ENCODE measurements at regions not wholly inside any gene's neighbourhood (a gene's known extent, or its start where the extent isn't known, plus 50 kb on each side); places are given as distances from the start of the nearest gene placed in this dataset.

DNA sequence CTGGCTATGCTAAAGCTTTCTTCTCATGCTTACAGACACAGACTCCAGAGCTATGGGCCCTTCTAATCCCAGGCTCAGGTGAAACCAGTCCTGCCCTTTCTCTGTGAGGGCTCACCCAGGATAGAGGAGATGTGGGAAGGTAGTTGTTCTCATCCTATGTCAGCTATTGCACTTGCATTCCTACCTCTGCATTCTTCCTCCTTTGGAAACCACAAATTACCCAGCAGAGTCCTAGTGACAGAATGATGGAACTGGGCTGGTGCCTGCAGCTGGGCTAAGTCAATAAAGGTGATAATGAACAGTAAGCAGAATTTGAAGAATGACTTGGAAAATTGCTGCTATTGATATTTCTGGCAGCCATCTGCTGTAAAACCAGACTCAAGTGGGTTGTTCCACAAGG is 560.0 kb downstream of the TMEM135 start:
- no peak overlapping the region for H2BK20ac ChIP-seq (ENCODE audit: low read depth, low read length, poor library complexity, severe bottlenecking)
- no peaks in the 10 kb centered on the region for H3K23me2 ChIP-seq (ENCODE audit: insufficient read length, low read depth, low read length, poor library complexity, severe bottlenecking)
- no peak overlapping the region for H3K4ac ChIP-seq (ENCODE audit: low read depth, low read length)
- H3K9ac ChIP-seq (ENCODE audit: extremely low read depth, insufficient read length, low read length), result no peak overlapping the region
- no peaks in the 10 kb centered on the region for H3K4me1 ChIP-seq (ENCODE audit: insufficient read depth, low read length)
- no peak overlapping the region for H4K8ac ChIP-seq (replicated peaks; ENCODE audit: insufficient read length, low read depth, low read length)
- no peaks in the 10 kb centered on the region for H3K79me2 ChIP-seq (ENCODE audit: insufficient read depth, low read length)
- H2BK120ac ChIP-seq (ENCODE audit: low read depth, low read length, poor library complexity, severe bottlenecking), result no peak overlapping the region
- Mint-ChIP-seq H3K36me3 (ENCODE audit: insufficient read depth in 1 of 3, low read depth in 3 of 3) (no peaks in the 10 kb centered on the region), H3K9me3 (peaks cover 5 to 6% of the 10 kb centered on the region in 2 experiments; a peak in 2 of 5 replicates), H3K4me3 (no peak overlapping the region), H3K27ac (no peak overlapping the region), H3K27me3 (ENCODE audit: low read depth) (no peaks in the 10 kb centered on the region), H3K4me1 (0 out of 4 replicates have a peak, but pooled peaks cover 0 to 3% of the 10 kb centered on the region in 2 experiments)
- H2BK12ac ChIP-seq (ENCODE audit: insufficient read length, low read depth, low read length), result no peak overlapping the region
- no peaks in the 10 kb centered on the region for H3K9me3 ChIP-seq (ENCODE audit: control insufficient read depth, low read depth, low read length)
- no peak for TF ChIP-seq CTCF (conservative IDR thresholded peaks at IDR 0.05)
- H4K91ac ChIP-seq (ENCODE audit: insufficient read length, low read depth, low read length), result no peak overlapping the region
- H3K79me1 ChIP-seq (ENCODE audit: insufficient read depth, low read depth, low read length, poor library complexity, severe bottlenecking), result no peaks in the 10 kb centered on the region
- no peak overlapping the region for H2AK5ac ChIP-seq (ENCODE audit: insufficient read length, low read length)
- no peak overlapping the region for H2BK5ac ChIP-seq (ENCODE audit: insufficient read length, low read length)
- H3K23ac ChIP-seq (ENCODE audit: insufficient read length, low read depth, low read length), result no peak overlapping the region
- no peak overlapping the region for H4K5ac ChIP-seq (ENCODE audit: insufficient read length, low read depth, low read length)
- no peak overlapping the region for H2AFZ ChIP-seq (ENCODE audit: low read length)
- H3K27ac ChIP-seq (ENCODE audit: insufficient read length, low read depth, low read length), result no peak overlapping the region
- no peaks in the 10 kb centered on the region for H4K20me1 ChIP-seq (ENCODE audit: control insufficient read depth, insufficient read depth, insufficient read length)
- H2BK15ac ChIP-seq (ENCODE audit: low read depth, low read length), result no peak overlapping the region
- H3K4me2 ChIP-seq (ENCODE audit: insufficient read depth, insufficient read length, low read length), result no peak overlapping the region
- no peaks in the 10 kb centered on the region for H3K27me3 ChIP-seq (ENCODE audit: insufficient read depth, low read length)
- no peak overlapping the region for H3K14ac ChIP-seq (ENCODE audit: insufficient read depth, low read length)
- H3K56ac ChIP-seq (ENCODE audit: insufficient read length, low read depth, low read length), result no peak overlapping the region
- DNase-seq, result no peak
- H3K18ac ChIP-seq (ENCODE audit: insufficient read length, low read depth, low read length), result no peak overlapping the region
- H3T11ph ChIP-seq (ENCODE audit: low read length), result no peak overlapping the region

Measured in H9 (cell line).